Endothelial cell of umbilical vein (primary cell): ENCODE measurements at regions not wholly inside any gene's neighbourhood (a gene's known extent, or its start where the extent isn't known, plus 50 kb on each side); places are given as distances from the start of the nearest gene placed in this dataset.

ENCODE experiments used
- BruUV-seq: library from RNA; stranded (reverse); fragments of 400-500 nt; replicated peaks from 2 replicates; lab custom pipeline; 2021; lab: Mats Ljungman, UMichigan
- CTCF ChIA-PET: fragments of 300-600, 350-600 bp; sonication (Branson Sonifier 250); formaldehyde crosslinking; loops from one replicate; lab custom pipeline; 2021; ENCODE audit warnings: antibody characterized with exemption, inconsistent platforms; lab: Charles Lee
- POLR2A ChIA-PET: fragments of 300-600, 350-600 bp; sonication (Branson Sonifier 250); formaldehyde crosslinking; loops from one replicate; lab custom pipeline; 2021; ENCODE audit warnings: antibody characterized with exemption, inconsistent platforms; lab: Charles Lee
- DNase-seq: peaks from one replicate; pipeline ENCODE4 v3.0.0-alpha.2; 2011; ENCODE audit warnings: low read depth, low spot score
- FAIRE-seq: peaks from 2 replicates; lab custom pipeline; 2011; peaks lifted over from hg19 to GRCh38; lab: Jason Lieb, UNC
- H2AFZ ChIP-seq: 2 replicates; pipeline ENCODE4 v1.6.0; 2012; ENCODE audit warnings: low read depth, low read length, control low read depth, inconsistent platforms
- H3K27ac ChIP-seq: 2 replicates; pipeline ENCODE4 v1.5.1; 2011; ENCODE audit warnings: low read depth, mild to moderate bottlenecking, control low read depth, low read length, moderate library complexity; ENCODE audit not compliant: insufficient read depth
- H3K27me3 ChIP-seq, 2 experiments: 2 replicates each; pipeline versions ENCODE4 v1.6.0 to v1.6.1; 2011; ENCODE audit warnings: low read length in 2 of 2, mixed read lengths in 1 of 2; ENCODE audit not compliant: control insufficient read depth in 2 of 2, insufficient read depth in 2 of 2
- H3K36me3 ChIP-seq, 2 experiments: 2 replicates in 1 of 2; 3 replicates in 1 of 2; pipeline ENCODE4 v1.5.1; 2011; ENCODE audit warnings: low read length in 2 of 2, mild to moderate bottlenecking in 1 of 2, moderate library complexity in 1 of 2; ENCODE audit not compliant: control insufficient read depth in 2 of 2, insufficient read depth in 2 of 2; ENCODE audit errors: extremely low read depth in 1 of 2
- H3K4me1 ChIP-seq: 3 replicates; pipeline ENCODE4 v1.5.1; 2011; ENCODE audit warnings: mild to moderate bottlenecking, low read length; ENCODE audit not compliant: control insufficient read depth, insufficient read depth; ENCODE audit errors: extremely low read depth
- H3K4me2 ChIP-seq: 2 replicates; pipeline ENCODE4 v1.6.1; 2011; ENCODE audit warnings: low read length, control low read depth, mixed read lengths; ENCODE audit not compliant: insufficient read depth
- H3K4me3 ChIP-seq, 3 experiments: fragments of 200-600 bp in 1 of 3; sonication (generic), shearing (Covaris generic) in 1 of 3; replicated peaks in 1 of 3; 2 replicates each; pipeline ENCODE4 v1.5.1; 2011 to 2016; ENCODE audit warnings: control low read depth in 3 of 3, low read length in 3 of 3, mild to moderate bottlenecking in 2 of 3, inconsistent platforms in 1 of 3, low read depth in 1 of 3, moderate library complexity in 1 of 3; ENCODE audit not compliant: insufficient read depth in 1 of 3
- H3K79me2 ChIP-seq: 2 replicates; pipeline ENCODE4 v1.6.0; 2012; ENCODE audit warnings: low read length, inconsistent platforms; ENCODE audit not compliant: control insufficient read depth, insufficient read depth
- H3K9ac ChIP-seq: replicated peaks from 2 replicates; pipeline ENCODE3; 2011; ENCODE audit warnings: low read length, control low read depth; ENCODE audit not compliant: insufficient read depth; ENCODE audit errors: extremely low read depth
- H3K9me1 ChIP-seq: replicated peaks from 3 replicates; pipeline ENCODE4 v1.6.0; 2011; ENCODE audit warnings: mild to moderate bottlenecking, low read length; ENCODE audit not compliant: control insufficient read depth, insufficient read depth; ENCODE audit errors: extremely low read depth
- H3K9me3 ChIP-seq: replicated peaks from 2 replicates; pipeline ENCODE4 v1.5.1; 2012; ENCODE audit warnings: low read length, inconsistent platforms; ENCODE audit not compliant: control insufficient read depth, insufficient read depth
- H4K20me1 ChIP-seq: replicated peaks from 2 replicates; pipeline ENCODE3; 2011; ENCODE audit warnings: mild to moderate bottlenecking, low read length; ENCODE audit not compliant: control insufficient read depth, insufficient read depth; ENCODE audit errors: extremely low read depth
- EZH2 ChIP-seq: IDR thresholded peaks from 2 replicates; pipeline ENCODE4 v1.6.1; 2012; ENCODE audit warnings: borderline replicate concordance, low read depth, mild to moderate bottlenecking, moderate library complexity, low read length, inconsistent platforms; ENCODE audit not compliant: severe bottlenecking
- FOS ChIP-seq: IDR thresholded peaks from 2 replicates; pipeline ENCODE4 v1.6.1; 2011; ENCODE audit warnings: mild to moderate bottlenecking, low read length, moderate library complexity, borderline replicate concordance; ENCODE audit not compliant: insufficient read depth
- GATA2 ChIP-seq: IDR thresholded peaks from 2 replicates; pipeline ENCODE4 v1.7.0; 2011; ENCODE audit warnings: low read depth, mild to moderate bottlenecking, moderate library complexity, mixed read lengths, low read length; ENCODE audit not compliant: insufficient read length, insufficient read depth
- JUN ChIP-seq: IDR thresholded peaks from 2 replicates; pipeline ENCODE4 v1.6.1; 2011; ENCODE audit warnings: borderline replicate concordance, low read depth; ENCODE audit not compliant: insufficient read length, insufficient read depth
- MYC ChIP-seq: IDR thresholded peaks from one replicate; pipeline ENCODE4 v1.6.1; 2011; ENCODE audit warnings: mild to moderate bottlenecking, low read depth, low read length
- POLR2A ChIP-seq: IDR thresholded peaks from 2 replicates; pipeline ENCODE4 v1.6.1; 2012; ENCODE audit warnings: low read depth, mild to moderate bottlenecking, control low read depth, low read length
- POLR2AphosphoS5 ChIP-seq: IDR thresholded peaks from 2 replicates; pipeline ENCODE4 v1.6.1; 2012; ENCODE audit warnings: low read depth, mild to moderate bottlenecking, control low read depth, low read length, moderate library complexity; ENCODE audit not compliant: insufficient read depth
- dilution Hi-C: fragments of 300-500 bp; cut with MboI; formaldehyde crosslinking; loops from one replicate; pipeline ENCODE4 v1.15.0; 2019; ENCODE audit warnings: low sequenced_read_pairs; ENCODE audit not compliant: extremely low pct_ligation_motif_present
- intact Hi-C: fragments of 100-400 bp; cut with micrococcal nuclease; formaldehyde crosslinking; loops from one replicate; pipeline ENCODE4 v1.10.0; 2022
- TF ChIP-seq, protein P1 (sequence below), 2 donors: IDR thresholded peaks; 1 replicate in 1 of 2; 2 replicates in 1 of 2; pipeline ENCODE4 v1.5.1; 2011; ENCODE audit warnings: low read length in 2 of 2, mild to moderate bottlenecking in 2 of 2, moderate library complexity in 2 of 2, control low read depth in 1 of 2, inconsistent platforms in 1 of 2, low read depth in 1 of 2; ENCODE audit not compliant: insufficient read depth in 1 of 2; ENCODE audit errors: extremely low read depth in 1 of 2
- TF ChIP-seq, protein P2 (sequence below): IDR thresholded peaks from 2 replicates; pipeline ENCODE4 v1.6.1; 2011; ENCODE audit not compliant: insufficient read depth, insufficient read length

DNA sequence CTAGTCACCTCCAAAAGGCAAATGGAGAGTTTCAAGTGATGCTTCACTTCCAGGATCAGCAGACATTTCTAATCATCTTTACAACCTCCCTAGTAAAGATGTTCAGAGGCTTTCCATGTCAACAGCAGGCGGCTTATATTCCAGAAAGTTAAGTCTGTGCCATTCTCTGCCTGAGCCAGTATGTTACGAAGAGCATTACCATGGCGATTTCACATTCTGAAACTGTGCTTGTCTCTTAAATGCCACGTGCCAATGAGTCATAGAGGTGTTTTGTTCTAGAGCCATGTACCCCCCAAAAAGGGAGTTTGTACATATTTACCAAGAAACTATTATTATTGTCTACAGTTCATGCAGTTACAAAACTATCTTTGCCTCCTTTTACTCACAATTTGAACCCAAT is 319.5 kb downstream of the FOXA2 start:
- H3K27me3 ChIP-seq = no peaks in the 10 kb centered on the region
- FAIRE-seq (no peak), DNase-seq (no peak)
- dilution Hi-C loops = no loop called here
- no peaks in the 10 kb centered on the region for H3K9me1 ChIP-seq
- H3K4me1 ChIP-seq = no peaks in the 10 kb centered on the region
- no peaks in the 10 kb centered on the region for H3K36me3 ChIP-seq
- ChIA-PET CTCF (no interaction called here), POLR2A (no interaction called here)
- TF ChIP-seq, protein P1, sequence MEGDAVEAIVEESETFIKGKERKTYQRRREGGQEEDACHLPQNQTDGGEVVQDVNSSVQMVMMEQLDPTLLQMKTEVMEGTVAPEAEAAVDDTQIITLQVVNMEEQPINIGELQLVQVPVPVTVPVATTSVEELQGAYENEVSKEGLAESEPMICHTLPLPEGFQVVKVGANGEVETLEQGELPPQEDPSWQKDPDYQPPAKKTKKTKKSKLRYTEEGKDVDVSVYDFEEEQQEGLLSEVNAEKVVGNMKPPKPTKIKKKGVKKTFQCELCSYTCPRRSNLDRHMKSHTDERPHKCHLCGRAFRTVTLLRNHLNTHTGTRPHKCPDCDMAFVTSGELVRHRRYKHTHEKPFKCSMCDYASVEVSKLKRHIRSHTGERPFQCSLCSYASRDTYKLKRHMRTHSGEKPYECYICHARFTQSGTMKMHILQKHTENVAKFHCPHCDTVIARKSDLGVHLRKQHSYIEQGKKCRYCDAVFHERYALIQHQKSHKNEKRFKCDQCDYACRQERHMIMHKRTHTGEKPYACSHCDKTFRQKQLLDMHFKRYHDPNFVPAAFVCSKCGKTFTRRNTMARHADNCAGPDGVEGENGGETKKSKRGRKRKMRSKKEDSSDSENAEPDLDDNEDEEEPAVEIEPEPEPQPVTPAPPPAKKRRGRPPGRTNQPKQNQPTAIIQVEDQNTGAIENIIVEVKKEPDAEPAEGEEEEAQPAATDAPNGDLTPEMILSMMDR (IDR thresholded peaks at IDR 0.05; ENCODE audit: extremely low read depth in 1 of 2, insufficient read depth in 1 of 2, low read depth in 1 of 2, low read length in 2 of 2) = no peak
- TF ChIP-seq, protein P2, sequence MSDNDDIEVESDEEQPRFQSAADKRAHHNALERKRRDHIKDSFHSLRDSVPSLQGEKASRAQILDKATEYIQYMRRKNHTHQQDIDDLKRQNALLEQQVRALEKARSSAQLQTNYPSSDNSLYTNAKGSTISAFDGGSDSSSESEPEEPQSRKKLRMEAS = no peak
- TF ChIP-seq MYC (no peak), FOS (no peak), POLR2A (no peak), GATA2 (no peak), JUN (no peak), EZH2 (no peak), POLR2AphosphoS5 (no peak)
- peaks cover 3% of the 10 kb centered on the region for H3K9me3 ChIP-seq
- intact Hi-C loops = no loop called here
- H4K20me1 ChIP-seq = no peaks in the 10 kb centered on the region
- H3K27ac ChIP-seq = no peak overlapping the region
- no peak overlapping the region for H3K9ac ChIP-seq
- H3K79me2 ChIP-seq = no peaks in the 10 kb centered on the region
- no TSS peak for BruUV-seq
- H3K4me3 ChIP-seq = no peak overlapping the region
- H2AFZ ChIP-seq = no peak overlapping the region
- no peak overlapping the region for H3K4me2 ChIP-seq
